Kidney epithelial cell (primary cell): ENCODE measurements at regions not wholly inside any gene's neighbourhood (a gene's known extent, or its start where the extent isn't known, plus 50 kb on each side); places are given as distances from the start of the nearest gene placed in this dataset.

Source experiments
- DNase-seq: peaks from one replicate; pipeline ENCODE4 v3.0.0-alpha.2; 2010; ENCODE audit warnings: low read depth
- H3K27me3 ChIP-seq: 2 replicates; pipeline ENCODE4 v1.6.0; 2011; ENCODE audit warnings: low read length; ENCODE audit not compliant: control insufficient read depth, insufficient read depth
- H3K36me3 ChIP-seq: 2 replicates; pipeline ENCODE4 v1.5.1; 2011; ENCODE audit warnings: low read length; ENCODE audit not compliant: control insufficient read depth, insufficient read depth
- H3K4me3 ChIP-seq: 2 replicates; pipeline ENCODE4 v1.5.1; 2011; ENCODE audit warnings: low read depth, mild to moderate bottlenecking, control low read depth, low read length
- CTCF ChIP-seq: IDR thresholded peaks from 2 replicates; pipeline ENCODE4 v1.5.1; 2011; ENCODE audit warnings: mild to moderate bottlenecking, moderate library complexity, low read length, control low read depth, inconsistent platforms; ENCODE audit not compliant: insufficient read depth, poor library complexity, severe bottlenecking

- no peaks in the 10 kb centered on the region for H3K36me3 ChIP-seq
- no peak for TF ChIP-seq CTCF
- no peaks in the 10 kb centered on the region for H3K27me3 ChIP-seq
- no peak for DNase-seq
- no peak overlapping the region for H3K4me3 ChIP-seq
These were observed 166.7 kb downstream of the LTN1 start for GRCh38 chr21:28826021-28826420.

GRCh38 chr21:28823429-28823828 lies 169.2 kb downstream of the LTN1 start:
- H3K4me3 ChIP-seq: no peak overlapping the region
- no peaks in the 10 kb centered on the region for H3K36me3 ChIP-seq
- H3K27me3 ChIP-seq: no peaks in the 10 kb centered on the region
- DNase-seq: no peak
- TF ChIP-seq CTCF: no peak

GRCh38 chr21:28822486-28823335 lies 170.0 kb downstream of the LTN1 start:
- H3K27me3 ChIP-seq: no peaks in the 10 kb centered on the region
- no peak for TF ChIP-seq CTCF

GRCh38 chr21:28822123-28822399 lies 170.6 kb downstream of the LTN1 start:
- no peak for DNase-seq
- Histone ChIP-seq H3K4me3 (no peak overlapping the region), H3K27me3 (no peaks in the 10 kb centered on the region), H3K36me3 (no peaks in the 10 kb centered on the region)
- no peak for TF ChIP-seq CTCF

More at GRCh38 chr21:28822486-28823335, 170.0 kb downstream of the LTN1 start:
- no peak for DNase-seq
- H3K36me3 ChIP-seq: no peaks in the 10 kb centered on the region
- H3K4me3 ChIP-seq: no peak overlapping the region

GRCh38 chr21:28821276-28822122 lies 171.2 kb downstream of the LTN1 start:
- no peak for TF ChIP-seq CTCF
- no peaks in the 10 kb centered on the region for H3K27me3 ChIP-seq
- H3K36me3 ChIP-seq: no peaks in the 10 kb centered on the region
- no peak for DNase-seq
- no peak overlapping the region for H3K4me3 ChIP-seq
